GM18909 (cell line): ENCODE measurements at regions not wholly inside any gene's neighbourhood (a gene's known extent, or its start where the extent isn't known, plus 50 kb on each side); places are given as distances from the start of the nearest gene placed in this dataset.
"Not testable (repeated sequence)": the region's sequence is repeated elsewhere in the genome, so short reads cannot be mapped to it uniquely, and the experiment has no call there.

Source experiments
- ATAC-seq: cut with Tn5 transposase; IDR thresholded peaks from one replicate; pipeline ENCODE4 v1.9.1; 2021; ENCODE audit warnings: mild to moderate bottlenecking; ENCODE audit not compliant: unreplicated experiment, poor library complexity

DNA sequence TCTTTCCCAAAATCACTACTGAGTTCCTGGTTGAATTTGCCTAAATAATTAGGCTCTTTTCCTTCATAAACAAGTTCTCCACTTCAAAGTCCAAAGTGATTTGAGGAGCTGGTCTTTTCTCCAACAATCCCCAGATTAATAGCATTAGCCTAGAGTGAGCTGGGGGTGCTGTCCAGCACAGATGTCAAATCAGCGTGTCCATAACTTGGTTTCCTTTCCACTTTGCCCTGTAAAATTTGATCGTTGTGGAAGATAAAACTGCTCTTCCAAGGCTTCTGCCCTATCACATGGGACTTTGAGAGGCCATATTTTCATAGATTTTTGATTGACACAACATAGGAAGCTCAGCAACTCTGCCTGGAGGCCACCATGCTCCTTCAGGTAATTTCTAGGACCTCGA, 134.7 kb upstream of the RORB start:
- ATAC-seq = no peak

DNA sequence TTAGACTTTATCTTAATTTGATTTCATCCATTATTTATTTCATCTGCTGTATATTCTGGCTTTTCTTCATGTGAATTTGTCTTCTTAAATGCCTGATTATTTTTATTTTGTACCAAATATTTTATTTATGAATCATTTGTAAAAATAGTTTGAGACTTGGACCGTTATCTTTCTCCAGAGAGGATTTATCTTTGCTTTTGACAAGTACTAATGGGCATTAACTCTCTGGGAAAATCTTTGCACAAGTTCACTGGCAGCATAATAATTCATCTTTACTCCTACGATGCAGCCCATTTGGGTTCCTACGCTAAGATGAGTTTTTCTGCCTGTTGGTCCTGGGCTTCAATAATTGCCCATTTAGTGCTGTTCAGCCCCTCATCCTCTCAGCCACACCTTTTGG, 131.0 kb upstream of the RORB start:
- ATAC-seq = no peak

DNA sequence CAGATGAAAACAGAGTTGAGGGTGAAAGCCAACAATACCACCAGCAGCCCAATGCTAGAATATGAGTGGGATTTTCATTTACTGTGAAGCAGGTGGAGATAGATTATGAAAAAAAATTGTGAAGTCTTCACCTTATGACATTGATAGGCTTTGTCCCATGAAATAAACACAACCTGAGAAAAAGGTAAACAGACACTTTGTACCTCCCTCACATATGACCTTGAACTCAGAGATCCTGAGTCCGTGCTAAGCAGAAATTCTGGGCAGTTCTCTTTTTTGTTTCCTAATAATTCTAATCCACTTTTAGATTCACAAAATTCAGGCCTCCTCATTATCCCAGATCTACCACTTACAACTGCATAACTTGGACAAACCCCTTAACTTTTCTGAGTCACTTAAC, 127.3 kb upstream of the RORB start:
- ATAC-seq = no peak

DNA sequence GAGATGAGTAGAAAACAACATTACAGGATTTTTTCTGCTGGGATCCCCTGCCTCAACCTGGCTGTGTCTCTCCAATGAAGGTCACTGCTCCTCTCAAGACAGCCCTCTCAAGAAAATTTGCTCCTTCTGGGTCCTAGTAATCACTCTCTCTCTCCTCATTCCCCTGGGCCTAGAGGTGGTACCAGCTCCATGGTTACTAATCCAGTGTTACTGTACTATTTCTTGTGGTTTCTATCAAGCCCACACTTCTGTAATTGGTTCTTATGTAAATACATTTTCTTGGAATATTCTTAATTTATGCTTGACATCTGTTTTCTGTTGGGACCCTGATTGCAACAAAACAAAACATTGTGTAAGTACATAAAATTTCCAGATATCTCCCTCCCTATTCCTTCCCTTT, 123.8 kb upstream of the RORB start:
- no peak for ATAC-seq

DNA sequence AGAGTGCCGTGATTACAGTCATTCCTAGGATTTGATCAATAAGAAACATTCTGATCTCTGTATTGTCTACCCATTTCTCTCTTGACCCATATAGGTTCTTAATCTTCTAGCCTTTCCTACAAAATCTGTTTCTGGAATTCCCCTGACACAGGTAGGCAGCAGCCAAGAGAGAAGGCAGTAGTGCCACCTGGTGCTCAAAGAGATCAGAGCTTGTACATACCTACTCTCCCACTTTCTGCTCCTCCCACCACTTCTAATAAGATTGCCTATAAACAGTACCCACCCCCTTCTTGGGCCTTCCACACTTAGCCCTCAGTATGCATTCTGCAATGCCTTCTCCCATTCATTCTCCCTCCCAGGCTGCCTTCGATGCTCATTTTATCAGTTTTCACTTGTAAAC, 117.4 kb upstream of the RORB start:
- peak; percentile 86 for ATAC-seq

DNA sequence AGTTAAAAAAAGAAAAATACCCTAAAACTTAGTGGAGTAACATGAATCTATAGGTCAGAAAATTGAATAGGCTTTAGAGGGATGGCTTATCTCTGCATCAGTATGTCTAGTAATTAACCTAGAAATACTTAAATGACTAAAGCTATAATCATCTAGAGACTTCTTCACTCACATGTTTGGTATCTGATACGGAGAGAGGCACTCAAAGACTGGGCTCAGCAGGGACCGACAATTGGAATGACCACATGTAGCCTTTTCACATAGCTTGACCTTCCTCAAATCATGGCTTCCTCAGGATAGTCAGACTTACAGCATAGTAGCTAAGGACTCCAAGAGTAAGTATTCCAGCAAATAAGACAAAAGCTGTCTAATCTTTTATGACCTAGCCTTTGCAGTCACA, 105.3 kb upstream of the RORB start:
- no peak for ATAC-seq

DNA sequence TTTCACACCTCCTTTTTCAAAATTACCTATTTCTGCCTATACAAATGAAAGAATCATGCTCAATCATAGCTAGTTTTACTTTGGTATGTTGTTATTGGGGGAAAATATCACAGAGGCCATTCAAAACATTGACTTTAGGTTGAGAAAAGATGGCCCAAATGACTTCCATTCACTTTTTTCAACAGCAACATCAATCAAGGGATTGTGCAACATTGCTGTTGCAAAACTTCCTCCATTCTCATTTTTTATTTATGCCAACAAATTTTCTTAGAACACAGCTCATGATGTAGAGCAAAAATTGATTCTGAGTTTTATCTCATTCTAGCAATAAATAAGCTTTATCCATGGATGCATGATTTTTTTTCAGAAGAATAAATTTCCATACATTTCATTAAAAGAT, 93.6 kb upstream of the RORB start:
- ATAC-seq = no peak

DNA sequence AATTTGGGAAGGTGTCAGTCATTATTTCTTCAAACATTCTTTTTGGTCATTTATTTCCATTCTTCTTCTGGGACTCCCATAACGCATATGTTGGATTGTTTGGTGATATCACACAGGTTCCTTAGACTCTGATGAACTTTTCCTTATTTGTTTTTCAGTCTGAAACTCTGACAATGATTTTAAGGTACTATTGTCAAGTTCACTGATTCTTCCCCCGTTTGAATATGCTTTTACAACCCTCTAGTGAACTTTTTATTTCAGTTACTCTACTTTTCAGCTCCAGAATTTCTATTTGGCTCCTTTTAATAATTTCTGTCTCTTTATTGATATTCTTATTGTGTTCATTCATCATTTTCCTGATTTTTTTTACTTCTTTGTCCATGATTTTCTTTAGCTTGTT, 92.5 kb upstream of the RORB start:
- ATAC-seq = no peak

DNA sequence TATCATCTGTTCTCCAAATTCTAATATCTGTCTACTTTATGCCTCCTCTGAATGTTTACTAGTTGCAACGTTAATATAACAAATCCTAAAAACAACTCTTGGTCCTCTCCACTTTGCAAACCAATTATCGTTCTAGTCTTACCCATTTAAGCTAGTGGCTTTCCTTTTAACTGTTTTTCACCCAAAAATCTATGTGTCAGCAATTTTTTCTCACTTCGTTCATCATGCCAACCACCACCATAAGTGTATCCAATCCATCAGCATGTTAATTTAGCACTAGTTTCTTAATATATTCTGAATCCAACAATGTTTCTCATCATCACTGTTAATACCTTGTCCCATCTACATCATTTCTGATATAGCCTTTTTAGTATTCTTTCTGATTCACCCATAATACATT, 90.0 kb upstream of the RORB start:
- ATAC-seq = no peak

DNA sequence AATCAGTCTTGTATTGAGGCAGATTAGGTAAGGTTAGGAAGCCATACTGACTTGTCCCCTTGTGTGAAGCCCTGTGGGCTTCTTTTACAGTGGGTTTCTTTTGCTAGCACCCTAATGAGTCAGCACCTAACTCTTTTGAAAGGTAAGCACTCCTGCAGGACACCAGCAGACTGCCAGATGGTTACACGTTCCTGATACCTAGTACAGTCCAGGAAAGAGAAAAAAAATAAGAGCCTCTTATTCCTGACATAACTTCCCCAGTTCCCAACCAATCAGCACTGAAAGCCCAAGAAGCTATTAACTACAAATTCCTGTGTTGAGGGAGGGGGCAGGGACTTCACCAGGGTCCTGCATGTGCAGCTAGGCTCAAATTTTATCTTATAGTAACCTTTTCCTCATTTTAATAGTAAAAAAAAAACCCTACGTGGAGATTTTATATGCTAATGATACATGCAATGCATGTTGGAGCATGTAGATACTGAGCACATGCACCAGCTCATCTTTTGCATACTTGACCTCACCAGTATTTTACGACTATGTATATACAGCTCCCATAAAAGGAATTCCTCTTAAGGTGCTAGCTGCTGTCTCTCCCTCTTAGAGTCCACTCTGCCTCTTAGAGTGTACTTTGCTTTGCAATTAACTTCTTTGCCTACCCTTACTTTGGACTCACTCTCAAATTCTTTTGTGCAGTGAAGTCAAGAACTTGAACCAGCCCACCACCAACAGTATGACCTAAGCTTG, 84.7 kb upstream of the RORB start:
- ATAC-seq = no peak

DNA sequence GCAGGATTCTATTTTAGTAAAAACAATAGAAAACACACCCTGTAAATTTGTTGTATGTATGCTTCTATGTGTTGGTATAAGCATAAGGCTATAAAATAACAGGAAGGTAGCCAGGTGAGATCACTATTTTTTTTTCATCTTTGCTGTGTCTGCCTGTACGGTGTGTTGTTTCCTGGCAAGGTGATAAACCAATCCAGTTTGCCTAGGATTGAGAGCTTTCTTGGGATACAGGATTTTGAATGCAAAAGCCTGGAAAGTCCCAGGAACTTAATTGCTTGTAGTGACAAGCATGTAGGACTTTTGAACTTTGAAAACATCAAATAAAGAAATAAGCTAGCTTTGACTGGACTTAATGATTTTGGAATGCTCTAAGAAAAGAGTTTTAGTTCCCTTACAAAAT, 83.3 kb upstream of the RORB start:
- ATAC-seq = no peak

DNA sequence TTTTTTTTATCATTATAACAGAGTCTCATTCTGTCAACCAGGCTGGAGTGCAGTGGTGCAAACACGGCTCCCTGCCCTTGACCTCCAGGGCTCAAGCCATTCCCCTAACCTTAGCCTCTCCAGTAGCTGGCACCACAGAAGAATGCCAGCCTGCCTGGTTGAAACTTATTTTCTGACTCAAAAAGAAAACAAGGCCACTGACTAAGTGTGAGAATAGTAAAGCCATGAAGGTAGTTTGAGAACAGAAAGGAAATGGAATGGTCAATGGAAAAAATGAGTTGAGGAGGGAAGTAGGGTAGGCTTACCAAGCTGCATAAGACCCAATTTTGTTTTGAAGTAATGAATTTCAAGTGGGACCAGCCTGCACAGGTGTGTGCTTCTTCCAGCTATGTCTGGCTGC, 82.8 kb upstream of the RORB start:
- no peak for ATAC-seq

DNA sequence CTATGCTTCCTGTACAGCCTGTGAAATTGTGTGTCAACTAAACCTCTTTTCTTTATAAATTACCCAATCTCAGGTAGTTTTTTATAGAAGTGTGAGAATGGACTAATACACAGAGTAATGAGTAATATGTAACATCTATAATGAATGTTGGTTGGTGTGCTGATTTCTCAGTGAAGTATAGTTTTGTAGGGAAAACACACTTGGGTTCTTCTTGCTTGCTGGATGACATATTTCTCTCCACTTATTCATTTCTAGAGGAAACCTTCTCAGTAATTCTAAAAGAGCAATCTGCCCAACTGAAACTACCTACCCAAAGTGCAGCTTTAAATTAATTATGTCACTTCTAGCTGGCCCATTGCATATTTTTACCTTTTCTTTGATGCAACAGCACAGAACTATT, 81.1 kb upstream of the RORB start:
- no peak for ATAC-seq

DNA sequence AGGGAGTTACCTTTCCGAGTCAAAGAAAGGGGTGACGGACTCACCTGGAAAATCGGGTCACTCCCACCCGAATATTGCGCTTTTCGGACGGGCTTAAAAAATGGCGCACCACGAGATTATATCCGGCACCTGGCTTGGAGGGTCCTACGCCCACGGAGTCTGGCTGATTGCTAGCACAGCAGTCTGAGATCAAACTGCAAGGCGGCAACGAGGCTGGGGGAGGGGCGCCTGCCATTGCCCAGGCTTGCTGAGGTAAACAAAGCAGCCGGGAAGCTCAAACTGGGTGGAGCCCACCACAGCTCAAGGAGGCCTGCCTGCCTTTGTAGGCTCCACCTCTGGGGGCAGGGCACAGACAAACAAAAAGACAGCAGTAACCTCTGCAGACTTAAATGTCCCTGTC, 72.6 kb upstream of the RORB start:
- ATAC-seq = not testable (repeated sequence)

DNA sequence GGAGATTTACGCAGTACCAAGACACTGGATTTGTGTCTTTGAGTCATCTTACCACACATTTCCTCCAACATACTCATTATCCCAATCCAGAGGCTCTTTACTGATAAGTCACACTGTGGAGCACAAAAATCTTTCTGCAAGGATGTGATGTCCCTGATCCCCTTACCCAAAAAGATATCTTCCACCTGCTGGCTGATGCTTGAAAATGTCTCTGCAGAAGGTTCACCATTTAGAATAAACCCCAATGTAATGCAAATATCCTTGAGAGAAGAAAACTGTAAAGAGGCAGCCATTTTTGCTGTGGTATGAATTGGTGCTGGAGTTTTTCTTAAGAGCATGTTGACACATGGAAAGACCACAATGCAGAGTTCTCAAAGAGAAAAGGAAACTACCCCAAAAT, 65.7 kb upstream of the RORB start:
- ATAC-seq = no peak

DNA sequence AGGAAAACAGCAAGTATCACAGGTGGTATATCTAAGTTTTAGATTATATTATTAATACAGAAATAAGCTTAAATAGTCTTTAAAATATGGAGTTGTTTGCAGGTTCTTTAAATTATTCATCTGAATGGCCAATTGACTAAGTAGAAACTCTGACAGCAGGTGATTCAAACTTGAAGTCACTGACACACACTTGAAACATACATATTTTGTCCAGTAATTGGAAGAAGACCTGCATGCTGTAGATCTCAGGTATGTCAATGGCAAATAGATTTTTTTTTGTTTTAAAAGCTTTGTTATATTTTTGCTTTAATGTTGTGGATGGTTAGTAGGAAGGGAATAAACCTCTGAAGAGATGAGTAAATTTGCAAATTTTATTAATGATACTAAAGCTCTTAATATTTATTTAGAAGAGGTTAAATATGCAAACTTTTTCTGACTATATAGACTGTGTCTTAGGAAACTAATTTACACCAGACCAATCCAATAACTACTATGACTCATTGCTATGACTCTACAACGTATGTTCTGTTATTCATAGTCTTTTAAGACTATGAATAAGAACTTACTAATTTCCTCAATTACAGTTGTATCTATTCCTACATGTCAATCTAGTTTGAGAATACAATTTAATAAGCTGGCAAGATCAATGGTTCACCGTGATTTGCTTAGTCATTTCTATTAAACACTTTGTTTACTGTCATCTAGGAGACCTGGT, 53.9 kb upstream of the RORB start:
- ATAC-seq = no peak

DNA sequence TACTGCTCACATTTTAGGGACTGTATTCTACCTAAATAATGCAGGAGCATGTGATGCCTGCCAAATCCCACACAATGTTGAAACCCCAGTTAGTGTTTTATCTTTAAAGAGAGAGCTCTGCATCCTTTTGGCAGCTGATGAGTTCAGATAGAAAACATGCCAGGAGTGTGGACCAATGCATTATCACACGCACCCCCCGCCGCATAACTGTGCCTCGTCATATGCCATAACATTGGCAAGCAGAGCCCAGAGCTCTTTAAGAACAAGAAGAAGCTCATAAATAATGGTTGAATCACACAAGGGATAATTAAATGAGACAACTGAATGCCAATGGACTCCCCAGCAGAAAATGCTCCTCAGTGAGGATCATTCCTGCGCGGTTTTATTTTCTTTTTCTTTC, 52.8 kb upstream of the RORB start:
- ATAC-seq = no peak
